Urothelium cell line (cell line): ENCODE measurements at regions not wholly inside any gene's neighbourhood (a gene's known extent, or its start where the extent isn't known, plus 50 kb on each side); places are given as distances from the start of the nearest gene placed in this dataset.
"Not testable (repeated sequence)": the region's sequence is repeated elsewhere in the genome, so short reads cannot be mapped to it uniquely, and the experiment has no call there.

ENCODE experiments used
- DNase-seq: peaks from one replicate; pipeline ENCODE4 v3.0.0; 2011; ENCODE audit warnings: low spot score, mixed read lengths
- FAIRE-seq: peaks from 2 replicates; lab custom pipeline; 2011; peaks lifted over from hg19 to GRCh38; lab: Jason Lieb, UNC

DNA sequence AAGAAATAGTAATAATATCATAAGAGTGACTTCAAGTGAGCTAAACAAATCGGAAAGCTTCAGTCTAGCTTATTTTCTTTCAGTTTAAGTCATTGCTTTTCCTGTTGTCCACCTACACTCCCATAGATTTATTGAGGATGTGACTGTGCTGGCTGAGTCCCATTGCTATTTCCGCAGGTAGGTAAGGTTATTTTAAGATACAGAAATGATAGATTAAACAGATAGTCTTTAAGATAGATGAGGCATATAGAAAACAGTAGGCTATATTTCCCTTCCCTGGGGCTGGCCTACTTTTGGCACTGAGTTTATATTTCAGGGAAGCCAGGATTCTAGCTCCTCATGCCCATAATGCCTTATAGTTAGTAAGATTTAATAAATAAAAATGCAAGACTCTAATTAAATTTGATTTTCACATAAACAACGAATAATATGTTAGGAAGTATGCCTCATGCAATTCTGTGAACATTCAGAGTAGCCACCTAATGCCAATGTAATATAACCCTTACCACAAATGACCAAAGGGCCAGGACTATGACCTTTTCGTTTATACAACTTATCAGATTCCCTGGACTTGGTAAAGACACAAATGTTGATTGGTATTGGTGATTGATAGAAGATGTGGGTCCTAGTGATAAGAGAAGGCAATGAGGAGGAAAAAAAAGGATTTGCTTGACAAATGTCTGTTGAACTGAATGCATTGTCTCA lies 1079.3 kb downstream of the EPHA7 start:
- no peak for DNase-seq
- no peak for FAIRE-seq

DNA sequence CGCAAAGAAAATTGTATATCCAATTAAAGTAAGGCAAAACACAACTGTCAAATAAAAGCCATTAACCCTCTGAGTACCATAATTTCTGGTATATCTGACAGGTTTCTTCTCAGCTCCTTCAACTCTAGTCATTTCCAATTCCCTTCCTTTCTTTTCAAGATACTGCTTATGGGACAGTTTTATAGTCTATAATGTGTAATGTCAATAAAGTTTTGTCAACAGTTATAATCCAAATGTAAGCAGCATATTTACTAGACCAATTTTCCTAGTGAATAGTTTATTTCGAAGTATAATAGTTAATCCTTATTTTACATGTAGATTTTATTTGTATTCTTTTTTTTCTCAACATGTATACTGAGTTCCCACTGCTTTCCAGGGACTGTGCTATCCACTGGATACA lies 1081.8 kb downstream of the EPHA7 start:
- no peak for DNase-seq

DNA sequence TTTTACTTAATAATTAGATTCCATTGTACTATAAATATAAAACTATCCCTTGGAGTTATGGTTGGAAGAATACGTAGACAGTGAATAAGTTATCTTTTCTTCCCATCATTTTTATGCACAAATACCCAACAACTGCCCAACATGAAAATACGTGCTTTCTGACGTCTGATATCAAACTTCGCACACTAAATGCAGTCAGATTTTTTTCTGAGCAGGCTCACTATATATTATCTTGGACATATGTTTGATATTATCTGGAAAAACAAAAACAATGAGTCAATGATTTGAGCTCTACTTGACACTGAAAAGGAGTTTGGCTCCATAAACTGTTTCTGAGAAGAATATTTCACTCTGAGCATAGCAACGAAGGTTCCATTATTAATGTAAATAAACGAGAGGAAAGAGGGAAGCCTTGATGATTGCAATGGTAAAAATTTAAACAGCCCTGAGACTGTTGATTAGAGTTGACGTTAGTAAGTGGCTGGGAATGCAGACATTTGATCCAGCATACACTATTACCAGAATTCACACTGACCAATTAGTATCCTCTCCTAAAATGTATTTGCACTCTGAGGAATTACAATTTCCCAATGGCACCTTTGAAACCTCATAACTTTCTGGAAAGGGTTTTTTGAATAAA lies 1090.0 kb downstream of the EPHA7 start:
- FAIRE-seq = no peak
- DNase-seq = no peak

More for the DNA sequence above, 1081.8 kb downstream of the EPHA7 start:
- no peak for FAIRE-seq

DNA sequence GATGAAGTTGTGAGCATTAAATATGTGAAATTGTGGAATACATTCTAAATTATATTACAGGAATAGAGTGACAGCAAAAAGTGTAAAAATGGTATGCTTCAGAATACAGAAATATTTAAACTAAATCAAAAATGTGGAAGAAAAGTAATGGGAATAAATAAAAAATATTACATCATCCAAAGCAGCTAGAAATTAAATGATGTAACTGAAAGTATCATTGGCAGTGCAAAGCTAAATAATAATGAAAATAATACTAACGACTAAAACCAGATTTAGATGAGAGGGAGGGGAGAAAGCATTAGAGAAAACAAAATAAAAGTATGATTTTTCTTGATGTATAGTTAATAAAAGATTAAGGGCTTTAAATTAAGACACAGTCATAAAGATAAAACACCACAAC lies 1104.0 kb downstream of the EPHA7 start:
- FAIRE-seq = no peak

DNA sequence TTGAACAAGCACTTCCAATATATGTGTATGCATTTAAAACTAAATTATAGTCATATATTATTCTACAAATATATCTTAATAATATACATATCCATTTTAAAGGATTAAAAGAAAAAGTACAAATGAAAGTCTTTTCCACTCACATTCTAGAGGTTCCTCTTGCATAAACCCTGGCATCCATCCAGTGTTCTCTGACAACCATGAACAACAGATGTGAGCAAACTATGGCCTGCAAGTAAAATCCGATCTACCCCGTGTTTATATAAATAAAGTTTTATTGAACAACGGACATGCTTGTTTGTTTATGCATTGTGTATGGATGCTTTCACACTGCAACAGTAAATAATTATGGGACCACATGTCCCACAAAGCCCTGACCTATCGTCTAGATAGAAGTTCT lies 1122.3 kb downstream of the EPHA7 start:
- no peak for FAIRE-seq
- no peak for DNase-seq

More for the DNA sequence above, 1104.0 kb downstream of the EPHA7 start:
- no peak for DNase-seq

DNA sequence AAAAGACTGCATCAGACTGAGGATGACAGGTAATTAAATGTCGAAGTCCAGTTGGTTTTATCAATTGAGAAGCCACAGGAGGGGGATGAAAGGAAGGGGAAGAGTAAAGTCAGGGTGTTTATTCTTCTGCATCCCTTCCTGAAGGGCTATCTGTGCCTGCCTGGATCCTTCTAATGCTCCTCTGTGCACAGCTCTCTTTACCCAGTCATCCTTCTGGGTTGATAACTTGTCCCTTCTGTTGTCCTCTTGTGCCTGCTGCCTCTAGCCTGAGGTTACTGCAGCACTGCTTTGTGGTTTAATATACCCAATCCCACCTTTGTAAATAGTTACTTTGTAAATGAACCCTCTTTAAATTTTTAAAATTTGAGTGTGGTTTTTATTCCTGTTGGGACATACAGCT lies 1127.3 kb downstream of the EPHA7 start:
- DNase-seq = no peak
- no peak for FAIRE-seq

DNA sequence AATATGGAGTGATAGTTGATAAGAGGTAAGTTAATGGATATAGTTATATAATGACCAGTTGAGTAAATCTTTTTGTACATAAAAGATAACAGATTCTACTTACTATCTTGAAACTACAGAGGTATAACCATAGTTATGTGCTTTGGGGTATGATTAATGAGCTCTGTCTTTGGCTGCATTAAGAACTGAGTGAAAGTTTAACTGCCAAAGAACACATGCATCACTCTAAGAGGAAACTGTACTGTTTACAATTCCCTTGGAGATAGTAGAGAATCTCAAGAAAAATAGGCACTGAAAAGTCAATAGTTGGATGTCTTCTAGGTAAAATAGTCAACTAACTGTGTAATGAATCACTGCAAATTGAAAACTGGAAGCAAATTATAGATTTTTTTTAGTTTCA lies 1129.5 kb downstream of the EPHA7 start:
- FAIRE-seq (no peak), DNase-seq (no peak)

DNA sequence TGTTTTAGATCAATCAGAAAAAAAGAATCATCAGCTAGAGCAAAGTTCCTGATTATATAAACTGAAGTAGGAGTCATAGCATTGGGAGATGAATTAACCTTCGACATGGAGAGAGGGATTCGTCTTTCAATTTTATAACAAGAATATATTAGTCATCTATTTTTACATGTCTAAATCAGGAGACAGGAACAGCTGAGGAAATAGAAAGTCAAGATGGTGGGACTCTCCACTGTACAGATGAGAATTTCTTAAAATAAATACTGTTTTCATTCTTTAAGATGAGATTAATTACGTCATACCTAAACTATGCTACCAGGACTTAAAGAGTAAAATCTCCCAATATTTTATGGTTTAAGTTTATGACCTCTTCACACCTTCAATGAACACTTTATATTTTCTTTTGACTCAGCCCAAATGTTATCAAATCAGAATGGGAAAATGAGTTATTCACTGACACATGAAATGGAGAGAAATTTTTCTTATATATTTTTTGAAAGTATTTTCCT lies 1137.7 kb downstream of the EPHA7 start:
- no peak for FAIRE-seq
- DNase-seq = no peak

DNA sequence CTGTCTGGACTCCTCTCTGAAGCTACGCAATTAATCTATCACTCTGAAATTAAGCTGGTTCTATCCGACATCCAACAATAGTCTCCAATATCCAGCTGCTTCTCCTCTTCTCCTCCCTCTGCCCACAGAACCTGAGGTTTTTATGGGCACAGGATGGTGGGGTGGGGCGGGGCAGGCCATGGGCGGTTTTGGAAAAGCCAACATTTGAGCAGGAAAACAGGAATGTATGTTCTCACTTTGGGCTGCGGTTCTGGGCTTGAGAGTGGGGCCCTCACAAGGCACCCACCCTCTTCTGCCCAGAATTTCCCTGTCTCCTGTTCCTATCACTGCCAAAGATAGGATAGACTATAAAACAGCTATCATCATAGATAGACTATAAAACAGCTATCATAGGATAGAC lies 1144.2 kb downstream of the EPHA7 start:
- FAIRE-seq (no peak), DNase-seq (no peak)

DNA sequence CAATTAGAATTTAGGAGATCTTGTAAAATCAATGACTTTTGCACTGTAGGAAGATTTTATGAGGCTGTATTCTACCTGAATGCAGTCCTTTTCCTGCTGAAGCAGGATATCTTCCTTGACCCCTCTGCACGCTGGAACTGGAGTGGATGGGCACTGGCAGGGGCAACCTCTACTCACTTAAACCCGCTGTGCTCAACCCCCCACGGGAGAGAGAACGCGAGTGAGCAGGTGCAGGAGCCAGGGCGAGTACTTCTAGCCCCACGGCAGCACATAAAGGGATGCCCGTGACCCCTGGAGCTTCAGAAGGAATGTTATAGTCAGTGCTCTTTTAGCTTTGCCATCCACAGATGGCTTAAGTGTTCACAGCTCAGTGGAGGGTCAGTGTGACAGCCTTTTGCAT lies 1144.8 kb downstream of the EPHA7 start:
- FAIRE-seq (no peak), DNase-seq (no peak)

DNA sequence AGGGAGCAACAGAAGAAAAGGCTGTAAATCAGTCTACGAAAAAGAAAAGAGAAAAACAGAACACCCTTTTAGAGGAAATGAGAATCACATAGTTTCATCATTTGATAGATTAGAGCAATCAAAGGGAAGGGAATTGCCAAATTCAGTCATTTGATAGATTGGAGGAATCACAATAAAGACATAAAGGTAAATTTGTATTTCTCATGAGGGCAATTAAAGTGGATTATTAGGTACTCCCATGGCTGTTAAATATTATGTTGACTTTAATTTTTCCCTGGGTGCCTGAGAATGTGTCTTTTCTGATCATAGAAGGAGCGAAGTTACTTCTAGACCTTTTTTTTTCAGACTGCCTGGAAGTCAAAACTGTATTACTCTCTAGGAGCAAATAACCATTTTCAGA lies 1145.7 kb downstream of the EPHA7 start:
- FAIRE-seq (no peak), DNase-seq (no peak)

DNA sequence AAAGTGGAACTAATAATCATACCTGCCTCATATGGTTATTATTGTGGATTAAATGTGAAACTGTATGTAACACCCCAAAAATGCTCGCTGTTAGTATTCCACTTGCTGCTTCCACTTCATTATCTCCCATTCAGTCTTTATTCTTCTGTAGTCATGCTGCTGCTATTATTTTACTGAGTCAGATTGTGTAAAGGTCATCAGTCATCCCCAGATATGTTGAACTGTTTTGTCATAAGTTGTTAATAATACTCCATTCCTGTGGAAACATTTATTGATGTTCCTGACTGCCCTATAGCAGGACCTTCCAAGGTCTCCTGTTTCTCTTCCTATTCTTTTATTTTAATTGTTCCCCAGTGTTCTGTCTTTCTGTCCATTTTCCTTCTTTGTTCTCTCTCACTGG lies 1148.3 kb downstream of the EPHA7 start:
- no peak for FAIRE-seq
- DNase-seq = no peak

DNA sequence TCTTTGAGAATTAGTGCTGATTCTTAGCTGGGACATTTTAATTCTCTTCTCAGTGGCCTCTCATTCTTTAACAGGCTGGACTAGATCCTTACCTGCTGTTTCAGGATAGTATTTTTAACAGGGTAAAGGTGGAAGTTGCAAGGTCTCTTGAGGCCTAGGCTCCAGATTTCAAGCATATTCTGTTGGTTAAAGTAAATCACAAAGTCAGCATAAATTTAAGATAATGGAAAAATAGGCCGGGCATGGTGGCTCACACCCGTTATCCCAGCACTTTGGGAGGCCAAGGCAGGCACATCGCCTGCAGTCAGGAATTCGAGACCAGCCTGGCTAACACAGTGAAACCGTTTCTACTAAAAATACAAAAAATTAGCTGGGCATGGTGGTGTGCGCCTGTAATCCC lies 1149.0 kb downstream of the EPHA7 start:
- no peak for FAIRE-seq

DNA sequence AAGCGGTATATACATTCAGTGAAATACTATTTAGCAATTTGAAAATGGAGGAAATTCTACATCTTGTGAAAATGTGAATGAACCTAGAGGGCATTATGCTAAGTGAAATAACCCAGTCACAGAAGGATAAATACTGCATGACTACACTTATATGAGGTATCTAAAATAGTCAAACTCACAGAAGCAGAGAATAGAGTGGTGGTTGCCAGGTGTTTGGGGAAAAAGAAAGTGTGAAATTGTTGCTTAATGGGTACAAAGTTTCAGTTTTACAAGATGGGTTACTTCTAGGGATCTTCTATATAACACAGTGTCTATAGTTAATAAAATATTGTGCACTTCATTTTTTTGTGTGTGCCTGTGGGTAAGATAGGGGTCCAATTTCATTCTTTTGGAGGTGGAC lies 1152.0 kb downstream of the EPHA7 start:
- no peak for FAIRE-seq
- no peak for DNase-seq

More for the DNA sequence above, 1149.0 kb downstream of the EPHA7 start:
- no peak for DNase-seq

DNA sequence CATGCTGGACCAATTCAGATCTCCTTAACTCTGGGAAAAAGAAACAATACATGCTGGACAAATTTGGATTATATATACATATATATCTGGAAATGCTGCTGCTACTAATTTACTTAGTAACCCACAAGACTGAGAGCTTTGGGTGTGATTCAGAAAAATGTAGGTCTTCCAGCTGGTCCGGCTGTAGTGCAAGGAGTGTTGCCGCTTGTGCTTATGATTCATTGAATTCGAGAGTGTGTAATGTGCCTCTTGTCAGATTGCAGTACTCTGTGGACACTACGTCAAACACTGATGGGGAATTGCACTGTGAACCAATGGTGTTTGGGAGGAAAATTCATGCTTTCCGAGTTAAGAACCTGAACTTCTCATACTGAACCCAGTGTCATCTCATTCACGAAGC lies 1155.5 kb downstream of the EPHA7 start:
- no peak for DNase-seq
- FAIRE-seq = no peak

DNA sequence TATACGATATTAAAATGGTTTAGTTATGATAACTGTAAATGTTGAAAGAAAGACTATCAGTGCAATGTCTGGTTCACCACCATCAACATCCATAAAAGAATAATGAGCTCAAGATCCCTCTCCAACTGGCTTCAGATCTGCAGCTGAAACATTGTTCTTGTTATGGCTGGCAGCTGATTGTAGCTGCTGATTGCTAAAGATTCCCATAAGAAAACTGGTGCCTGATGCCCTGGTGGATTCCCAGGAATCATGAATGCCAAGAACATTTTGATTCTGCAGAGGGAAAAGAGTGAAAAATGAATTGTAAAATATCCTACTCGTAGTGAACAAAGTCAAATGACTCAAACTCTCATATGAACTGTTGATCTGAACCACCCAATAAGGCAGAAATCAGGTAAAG lies 1160.2 kb downstream of the EPHA7 start:
- DNase-seq = no peak
- no peak for FAIRE-seq

DNA sequence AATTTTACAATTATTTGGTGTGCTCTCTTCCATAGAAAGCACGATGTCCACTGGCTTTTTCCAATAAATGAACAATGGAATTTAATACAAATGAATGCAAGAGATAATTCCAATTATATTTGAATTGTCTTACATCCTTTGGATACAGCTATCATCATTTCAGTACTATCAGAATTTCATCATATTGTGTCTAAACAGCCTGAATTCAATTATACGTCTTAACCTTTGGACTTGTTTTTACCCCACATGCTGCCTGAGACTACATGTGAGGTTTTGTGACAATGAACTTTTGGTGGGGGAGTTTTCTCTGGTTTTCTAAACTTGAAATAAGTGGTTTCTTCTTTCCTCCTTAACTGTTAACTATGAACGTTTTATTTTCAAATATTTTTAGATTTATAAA lies 1176.0 kb downstream of the EPHA7 start:
- no peak for DNase-seq
- FAIRE-seq = no peak

DNA sequence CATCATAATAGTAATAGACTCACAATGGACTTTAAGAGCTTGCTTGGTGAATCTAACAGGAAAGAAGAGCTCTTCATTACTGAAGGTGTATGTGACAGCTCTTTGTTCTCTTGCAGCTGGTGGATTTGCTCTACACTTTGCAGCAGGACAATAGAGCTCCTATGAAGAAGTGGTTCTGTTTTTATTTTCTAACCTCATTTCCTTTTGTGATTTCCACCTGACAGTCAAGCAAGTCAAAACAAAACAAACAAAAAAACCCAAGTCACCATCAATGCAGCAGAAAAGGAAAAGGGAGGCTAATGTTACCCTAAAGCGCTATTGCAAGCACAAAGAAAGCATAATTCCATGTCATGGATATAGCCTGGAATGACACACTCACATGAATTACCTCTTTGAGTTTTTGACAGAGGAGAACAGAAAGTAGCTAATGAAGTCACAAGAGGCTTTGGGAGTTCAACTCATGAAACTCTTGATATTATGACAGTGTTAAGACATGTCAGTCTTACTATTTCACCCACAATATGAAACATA lies 1188.1 kb downstream of the EPHA7 start:
- FAIRE-seq (no peak), DNase-seq (no peak)

DNA sequence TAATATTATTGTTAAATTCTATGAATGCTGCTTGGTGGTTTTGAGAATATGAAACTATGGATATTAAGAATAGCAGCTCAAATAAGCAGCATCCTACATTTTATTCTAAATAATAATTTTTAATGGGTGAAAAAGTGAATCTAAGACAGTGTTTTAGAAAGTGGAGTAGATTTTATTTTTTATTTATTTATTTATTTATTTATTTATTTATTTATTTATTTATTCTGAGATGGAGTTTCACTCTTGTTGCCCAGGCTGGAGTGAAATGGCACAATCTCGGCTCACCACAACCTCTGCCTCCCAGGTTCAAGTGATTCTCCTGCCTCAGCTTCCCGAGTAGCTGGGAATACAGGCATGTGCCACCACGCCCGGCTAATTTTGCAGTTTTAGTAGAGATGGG lies 1199.4 kb downstream of the EPHA7 start:
- FAIRE-seq = not testable (repeated sequence)

DNA sequence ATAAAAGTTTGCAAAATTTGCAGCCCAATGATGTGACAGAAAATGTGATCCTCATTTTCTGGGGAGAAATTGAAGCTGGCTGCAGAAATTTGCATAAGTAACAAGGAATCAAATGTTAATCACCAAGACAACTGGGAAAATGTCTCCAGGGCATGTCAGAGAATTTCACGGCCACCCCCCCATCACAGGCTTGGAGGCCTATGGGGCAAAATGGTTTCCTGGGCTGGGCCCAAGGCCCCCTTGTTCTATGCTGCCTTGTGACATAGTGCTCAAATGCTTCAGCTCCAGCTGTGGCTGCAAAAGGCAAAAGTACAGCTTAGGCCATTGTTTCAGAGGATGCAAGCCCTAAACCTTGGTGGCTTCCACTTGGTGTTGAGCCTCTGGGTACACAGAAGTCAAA lies 1202.6 kb downstream of the EPHA7 start:
- no peak for FAIRE-seq
- DNase-seq = no peak

More for the DNA sequence above, 1199.4 kb downstream of the EPHA7 start:
- not testable (repeated sequence) for DNase-seq

DNA sequence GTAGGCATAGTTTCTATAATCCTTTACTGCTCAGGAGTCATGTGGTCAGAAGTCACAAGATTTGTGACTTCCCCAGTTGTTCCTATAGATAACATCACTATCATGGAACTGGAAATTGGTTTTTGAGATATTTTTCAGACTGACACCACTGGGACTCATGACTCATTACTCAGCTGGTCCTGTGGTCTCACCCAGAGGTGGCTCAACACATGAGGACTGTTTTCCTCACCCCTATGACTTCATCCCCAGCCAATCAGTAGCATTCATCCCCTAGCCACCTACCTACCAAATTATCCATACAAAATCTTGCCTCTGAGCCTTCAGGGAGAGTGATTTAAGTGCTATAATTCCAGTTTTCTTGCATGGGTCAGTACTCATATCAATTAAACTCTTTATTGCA lies 1217.7 kb downstream of the EPHA7 start:
- peak; percentile 9 for DNase-seq
- FAIRE-seq = no peak

DNA sequence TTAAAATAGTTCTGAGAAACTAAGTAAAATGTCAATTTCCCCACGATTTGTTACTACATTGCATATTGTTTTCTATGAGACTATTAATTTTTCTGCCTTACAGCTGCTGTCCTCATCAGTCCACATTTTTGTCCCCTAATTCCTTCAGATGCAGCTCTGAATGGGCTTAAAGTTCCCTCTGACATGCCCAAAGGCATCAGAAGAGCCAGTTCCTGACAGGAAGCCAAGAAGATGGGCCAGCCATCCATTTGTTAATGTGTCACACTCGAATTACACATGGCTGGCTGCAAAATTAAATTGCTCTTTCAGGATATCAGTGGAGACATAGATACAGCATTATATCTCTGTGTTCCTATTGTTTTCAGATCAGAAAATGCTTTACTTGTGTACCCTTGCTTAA lies 1223.0 kb downstream of the EPHA7 start:
- no peak for FAIRE-seq
- DNase-seq = no peak
